Keratinocyte (primary cell): ENCODE measurements at regions not wholly inside any gene's neighbourhood (a gene's known extent, or its start where the extent isn't known, plus 50 kb on each side); places are given as distances from the start of the nearest gene placed in this dataset.

Experiments
- EZH2 ChIP-seq: IDR thresholded peaks from one replicate; pipeline ENCODE4 v1.6.1; 2012; ENCODE audit warnings: inconsistent platforms, mild to moderate bottlenecking, low read length, moderate library complexity
- TF ChIP-seq, protein P1 (sequence below), 3 experiments: IDR thresholded peaks in 1 of 3; conservative IDR thresholded peaks in 1 of 3; optimal IDR thresholded peaks in 1 of 3; 2 replicates in 2 of 3; 3 replicates in 1 of 3; pipeline versions ENCODE3 to v1.5.1; 2011; ENCODE audit warnings: low read length in 3 of 3, mild to moderate bottlenecking in 3 of 3, moderate library complexity in 2 of 3, control low read depth in 1 of 3, inconsistent platforms in 1 of 3; ENCODE audit not compliant: insufficient read depth in 2 of 3; ENCODE audit errors: extremely low read depth in 1 of 3

DNA sequence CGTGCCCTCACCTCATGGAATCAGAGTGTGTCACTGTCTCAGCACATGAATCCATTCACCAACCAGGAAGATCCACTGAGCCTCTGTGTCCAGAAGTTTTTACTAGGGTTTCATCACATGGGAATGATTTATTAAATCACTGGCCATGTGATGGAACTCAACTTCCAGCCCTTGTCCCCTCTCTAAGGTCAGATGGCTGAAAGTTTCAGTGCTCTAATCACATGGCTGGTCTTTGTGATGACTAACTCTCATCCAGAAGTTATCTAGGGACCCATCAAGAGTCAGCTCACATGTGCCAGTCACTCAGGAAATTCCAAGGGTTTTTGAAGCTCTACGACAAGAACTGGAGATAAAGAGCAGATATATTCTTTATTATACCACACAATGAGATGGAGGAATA lies 140.5 kb upstream of the GYPC start:
- TF ChIP-seq, protein P1, sequence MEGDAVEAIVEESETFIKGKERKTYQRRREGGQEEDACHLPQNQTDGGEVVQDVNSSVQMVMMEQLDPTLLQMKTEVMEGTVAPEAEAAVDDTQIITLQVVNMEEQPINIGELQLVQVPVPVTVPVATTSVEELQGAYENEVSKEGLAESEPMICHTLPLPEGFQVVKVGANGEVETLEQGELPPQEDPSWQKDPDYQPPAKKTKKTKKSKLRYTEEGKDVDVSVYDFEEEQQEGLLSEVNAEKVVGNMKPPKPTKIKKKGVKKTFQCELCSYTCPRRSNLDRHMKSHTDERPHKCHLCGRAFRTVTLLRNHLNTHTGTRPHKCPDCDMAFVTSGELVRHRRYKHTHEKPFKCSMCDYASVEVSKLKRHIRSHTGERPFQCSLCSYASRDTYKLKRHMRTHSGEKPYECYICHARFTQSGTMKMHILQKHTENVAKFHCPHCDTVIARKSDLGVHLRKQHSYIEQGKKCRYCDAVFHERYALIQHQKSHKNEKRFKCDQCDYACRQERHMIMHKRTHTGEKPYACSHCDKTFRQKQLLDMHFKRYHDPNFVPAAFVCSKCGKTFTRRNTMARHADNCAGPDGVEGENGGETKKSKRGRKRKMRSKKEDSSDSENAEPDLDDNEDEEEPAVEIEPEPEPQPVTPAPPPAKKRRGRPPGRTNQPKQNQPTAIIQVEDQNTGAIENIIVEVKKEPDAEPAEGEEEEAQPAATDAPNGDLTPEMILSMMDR (optimal IDR thresholded peaks at IDR 0.05 in 1 of 3, IDR thresholded peaks at IDR 0.05 in 1 of 3, conservative IDR thresholded peaks at IDR 0.05 in 1 of 3; ENCODE audit: extremely low read depth in 1 of 3, insufficient read depth in 2 of 3, low read length in 3 of 3) = no peak
- TF ChIP-seq EZH2 = no peak
